Activated gamma-delta T cell treated with Interleukin-2 at 50 U/mL for 16 hours (primary cell): ENCODE measurements at regions not wholly inside any gene's neighbourhood (a gene's known extent, or its start where the extent isn't known, plus 50 kb on each side); places are given as distances from the start of the nearest gene placed in this dataset.

Source experiments
- DNase-seq: peaks from one replicate; pipeline ENCODE4 v3.0.0-alpha.2; 2020

GRCh38 chr16:82357237-82357636 lies 187.2 kb upstream of the MPHOSPH6 start:
- DNase-seq, result no peak

GRCh38 chr16:82350560-82350959 lies 180.5 kb upstream of the MPHOSPH6 start:
- DNase-seq, result no peak

- DNase-seq, result no peak
These were observed 175.3 kb upstream of the MPHOSPH6 start for GRCh38 chr16:82345318-82345717.

GRCh38 chr16:82344157-82344556 lies 174.1 kb upstream of the MPHOSPH6 start:
- DNase-seq, result no peak

GRCh38 chr16:82341146-82341669 lies 171.2 kb upstream of the MPHOSPH6 start:
- no peak for DNase-seq

GRCh38 chr16:82340531-82340930 lies 170.5 kb upstream of the MPHOSPH6 start:
- no peak for DNase-seq

GRCh38 chr16:82337355-82337754 lies 167.3 kb upstream of the MPHOSPH6 start:
- no peak for DNase-seq

GRCh38 chr16:82331974-82332750 lies 162.1 kb upstream of the MPHOSPH6 start:
- no peak for DNase-seq

- no peak for DNase-seq
These were observed 161.4 kb upstream of the MPHOSPH6 start for GRCh38 chr16:82331397-82331796.

GRCh38 chr16:82329504-82330192 lies 159.6 kb upstream of the MPHOSPH6 start:
- DNase-seq, result no peak

- DNase-seq, result no peak
These were observed 159.0 kb upstream of the MPHOSPH6 start for GRCh38 chr16:82328881-82329469.

- no peak for DNase-seq
These were observed 153.1 kb upstream of the MPHOSPH6 start for GRCh38 chr16:82323171-82323570.

GRCh38 chr16:82322177-82322576 lies 152.2 kb upstream of the MPHOSPH6 start:
- no peak for DNase-seq

- no peak for DNase-seq
These were observed 149.0 kb upstream of the MPHOSPH6 start for GRCh38 chr16:82319038-82319437.

GRCh38 chr16:82317411-82318167 lies 147.6 kb upstream of the MPHOSPH6 start:
- no peak for DNase-seq

GRCh38 chr16:82313754-82314153 lies 143.7 kb upstream of the MPHOSPH6 start:
- no peak for DNase-seq

- DNase-seq, result no peak
These were observed 141.5 kb upstream of the MPHOSPH6 start for GRCh38 chr16:82311528-82311927.

- no peak for DNase-seq
These were observed 132.2 kb upstream of the MPHOSPH6 start for GRCh38 chr16:82302042-82302727.

GRCh38 chr16:82301146-82301755 lies 131.2 kb upstream of the MPHOSPH6 start:
- no peak for DNase-seq

GRCh38 chr16:82300374-82300951 lies 130.4 kb upstream of the MPHOSPH6 start:
- no peak for DNase-seq

- DNase-seq, result no peak
These were observed 128.4 kb upstream of the MPHOSPH6 start for GRCh38 chr16:82298472-82298871.
